GM18498 (cell line): ENCODE measurements at regions not wholly inside any gene's neighbourhood (a gene's known extent, or its start where the extent isn't known, plus 50 kb on each side); places are given as distances from the start of the nearest gene placed in this dataset.
"Not testable (repeated sequence)": the region's sequence is repeated elsewhere in the genome, so short reads cannot be mapped to it uniquely, and the experiment has no call there.

ENCODE experiments used
- ATAC-seq: cut with Tn5 transposase; IDR thresholded peaks from one replicate; pipeline ENCODE4 v1.9.1; 2021; ENCODE audit warnings: mild to moderate bottlenecking, moderate library complexity; ENCODE audit not compliant: unreplicated experiment

DNA sequence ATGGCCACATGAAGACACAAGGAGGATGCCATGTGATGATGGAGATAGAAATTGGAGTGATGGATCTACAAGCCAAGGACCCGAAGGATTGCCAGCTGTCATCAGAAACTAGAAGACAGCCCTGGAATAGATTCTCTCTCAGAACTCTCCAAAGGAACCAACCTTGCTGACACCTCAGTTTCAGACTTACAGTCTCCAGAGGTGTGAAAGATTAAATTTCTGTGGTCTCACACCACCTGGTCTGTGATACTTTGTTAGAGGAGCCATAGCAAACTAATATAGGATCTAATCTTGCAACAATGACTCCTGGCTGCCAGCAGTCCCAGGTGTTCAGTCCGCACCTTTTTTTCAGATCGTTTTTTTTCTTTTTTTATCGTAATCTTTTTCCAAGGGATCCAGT lies 647.3 kb upstream of the GHITM start:
- peak; percentile 53 for ATAC-seq

- no peak for ATAC-seq
Observed at GRCh38 chr10:83512681-83513080, 626.6 kb upstream of the GHITM start.

DNA sequence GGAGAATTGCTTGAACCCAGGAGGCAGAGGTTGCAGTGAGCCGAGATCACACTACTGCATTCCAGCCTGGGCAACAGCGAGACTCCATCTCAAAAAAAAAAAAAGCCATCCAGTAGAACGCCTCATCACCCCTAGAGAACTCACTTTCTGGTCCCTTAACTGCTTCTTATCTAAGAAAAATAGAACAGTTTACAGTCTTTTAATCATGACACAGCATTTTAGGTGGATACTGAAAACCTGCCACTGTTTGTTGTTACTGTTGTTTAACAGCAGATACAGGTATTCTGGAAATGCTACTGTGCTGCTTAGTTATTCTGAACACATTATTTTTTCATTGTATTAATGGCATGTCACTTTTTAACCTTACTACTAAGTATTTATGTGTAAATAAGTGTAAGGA lies 624.3 kb upstream of the GHITM start:
- ATAC-seq: no peak

GRCh38 chr10:83516788-83517187 lies 622.5 kb upstream of the GHITM start:
- ATAC-seq: no peak

- ATAC-seq: no peak
Observed at GRCh38 chr10:83517456-83517855, 621.9 kb upstream of the GHITM start.

- ATAC-seq: no peak
Observed at GRCh38 chr10:83518779-83519178, 620.5 kb upstream of the GHITM start.

DNA sequence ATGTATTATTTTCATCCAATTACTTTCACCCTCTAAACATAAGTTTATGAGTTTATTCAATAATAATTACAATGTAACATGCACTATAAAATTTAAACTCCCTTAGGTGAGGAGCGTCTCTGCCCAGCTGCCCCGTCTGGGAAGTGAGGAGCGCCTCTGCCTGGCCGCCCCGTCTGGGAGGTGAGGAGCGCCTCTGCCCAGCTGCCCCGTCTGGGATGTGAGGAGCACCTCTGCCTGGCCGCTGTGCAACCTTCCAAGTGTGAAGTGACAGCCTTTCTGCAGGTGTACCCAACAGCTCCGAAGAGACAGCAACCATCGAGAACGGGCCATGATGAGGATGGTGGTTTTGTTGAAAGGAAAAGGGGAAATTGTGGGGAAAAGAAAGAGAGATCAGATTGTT lies 618.9 kb upstream of the GHITM start:
- ATAC-seq: not testable (repeated sequence)

DNA sequence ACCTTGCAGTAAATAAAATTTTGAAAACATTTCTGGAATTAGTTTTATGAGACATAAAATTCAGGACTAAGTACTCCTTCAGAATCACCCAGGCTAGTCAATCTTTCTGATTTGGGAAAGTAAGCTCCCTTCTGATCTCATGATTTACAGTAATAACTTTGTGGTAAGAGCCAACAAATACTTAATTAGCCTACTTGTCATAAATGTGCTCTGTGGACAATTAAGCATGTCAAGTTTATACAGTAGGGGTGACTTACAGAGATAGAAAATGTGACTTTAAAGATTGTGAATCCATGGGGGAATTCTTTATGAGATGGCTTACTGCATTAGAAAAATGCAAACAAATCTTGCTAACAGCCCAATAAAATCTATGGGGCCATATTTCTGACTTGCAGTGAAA lies 616.9 kb upstream of the GHITM start:
- ATAC-seq: no peak

DNA sequence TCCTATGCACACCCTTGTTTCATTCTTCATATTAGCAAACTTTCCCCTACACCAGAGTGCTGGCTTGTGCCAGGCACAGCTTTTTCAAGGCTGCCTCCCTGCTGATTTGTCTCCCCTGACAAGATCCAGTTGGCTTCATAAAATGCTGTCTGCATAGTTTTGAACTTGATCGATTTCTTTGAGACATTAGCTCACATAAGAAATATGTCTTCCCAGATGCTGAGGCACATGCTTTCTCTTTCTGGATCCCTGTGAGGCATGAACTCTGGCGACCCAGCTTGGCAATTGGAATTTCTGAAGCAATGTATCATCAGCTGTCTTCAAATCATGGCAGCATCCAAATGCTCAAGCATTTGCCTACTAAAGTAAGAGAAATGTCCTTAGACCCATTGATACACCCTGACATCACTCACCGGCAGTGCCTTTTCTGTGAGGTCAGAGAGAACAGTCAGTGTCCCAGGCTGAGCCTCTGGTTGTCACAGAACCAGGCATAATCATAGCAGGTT lies 616.4 kb upstream of the GHITM start:
- no peak for ATAC-seq

- ATAC-seq: no peak
Observed at GRCh38 chr10:83527934-83528333, 611.4 kb upstream of the GHITM start.

DNA sequence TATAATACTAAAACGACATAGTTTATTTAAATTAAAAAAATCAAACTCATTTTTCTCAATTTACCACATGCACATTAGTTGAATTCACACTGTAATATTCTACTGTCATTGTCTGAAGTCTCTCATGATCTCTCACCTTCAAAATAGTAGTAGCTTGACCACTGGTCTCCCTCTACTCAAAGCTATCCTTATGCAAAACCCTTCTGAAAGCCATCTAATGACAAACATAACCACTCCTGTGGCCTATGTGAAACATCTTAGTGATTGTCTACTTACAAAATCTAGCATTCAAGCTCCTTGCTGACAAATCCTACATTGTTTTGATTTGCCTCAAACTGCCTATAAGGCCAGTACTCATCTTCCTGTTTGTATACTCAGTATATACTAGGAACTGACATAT lies 606.0 kb upstream of the GHITM start:
- peak; percentile 92 for ATAC-seq

- no peak for ATAC-seq
Observed at GRCh38 chr10:83536426-83536825, 602.9 kb upstream of the GHITM start.

DNA sequence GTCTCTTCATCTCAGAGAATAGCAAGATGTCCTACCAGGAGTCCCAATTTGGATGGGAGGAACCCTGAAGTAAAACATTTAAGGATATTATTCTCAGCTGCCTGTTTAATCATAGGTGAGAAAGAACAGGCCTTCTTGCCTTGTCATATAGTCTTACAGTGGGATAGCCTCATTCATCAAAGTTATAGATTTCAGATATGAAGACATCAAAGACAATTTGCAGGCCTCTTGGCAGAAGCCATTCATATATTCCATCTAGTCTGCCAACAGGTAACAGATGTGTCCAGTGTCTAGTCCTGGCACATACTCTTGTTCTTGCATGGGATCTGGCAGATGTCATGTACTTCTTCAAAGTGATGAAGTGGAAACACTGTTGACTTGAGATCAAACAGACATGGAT lies 601.3 kb upstream of the GHITM start:
- no peak for ATAC-seq

DNA sequence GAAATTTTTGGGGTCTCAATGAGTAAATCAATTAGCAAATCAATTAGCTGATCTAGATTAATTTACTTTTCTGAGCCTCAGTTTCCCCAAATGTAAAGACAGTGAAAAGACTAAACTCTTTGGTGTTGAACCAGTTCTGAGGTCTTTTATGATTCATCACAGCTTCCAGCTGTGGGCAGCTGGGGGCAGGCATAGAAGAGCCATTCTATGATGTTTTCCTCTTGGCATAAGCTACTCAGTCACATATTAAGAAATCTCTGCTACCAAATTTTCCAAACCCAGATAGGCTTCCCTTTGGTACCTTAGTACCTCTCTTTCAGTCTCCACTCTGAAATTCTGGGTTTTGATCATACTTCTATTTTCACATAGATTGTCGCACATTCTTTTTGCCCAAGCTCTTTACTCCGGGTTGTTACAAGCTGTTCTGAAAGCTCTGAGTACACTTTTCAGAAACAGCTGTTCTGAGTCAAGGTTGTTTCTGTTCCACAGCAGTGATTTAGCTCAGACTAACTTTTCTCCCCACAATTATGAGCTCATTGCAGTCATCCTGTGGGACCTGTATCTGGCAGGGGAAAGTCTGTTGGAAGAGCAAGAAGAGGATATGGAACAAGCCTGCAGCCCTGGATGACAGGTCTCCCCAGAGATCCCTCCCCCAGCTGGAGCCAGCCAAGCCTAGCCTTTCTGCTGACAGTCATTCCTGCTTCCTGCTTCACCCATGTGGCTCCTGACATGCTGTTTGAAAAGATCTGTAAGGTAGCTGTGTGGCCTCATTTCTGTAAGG lies 599.6 kb upstream of the GHITM start:
- ATAC-seq: peak; percentile 51

DNA sequence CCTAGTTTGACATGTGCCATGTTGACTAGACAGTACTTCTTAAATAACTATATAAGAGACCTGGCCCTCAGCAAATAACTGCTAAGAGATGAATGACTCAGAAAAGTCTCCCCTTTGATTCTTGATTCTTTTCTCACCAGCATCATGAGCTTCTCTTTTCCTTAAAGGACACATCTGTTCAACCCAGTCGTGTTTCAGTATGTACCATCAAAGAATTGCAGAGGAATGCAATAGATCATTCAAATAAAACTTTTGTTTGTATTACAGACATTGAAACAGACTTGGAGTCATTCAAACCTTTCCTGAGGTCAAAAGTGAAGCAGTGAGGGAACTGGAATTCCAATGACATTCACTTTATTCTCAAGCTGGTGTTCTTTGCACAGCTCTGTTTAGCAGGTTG lies 598.3 kb upstream of the GHITM start:
- no peak for ATAC-seq

DNA sequence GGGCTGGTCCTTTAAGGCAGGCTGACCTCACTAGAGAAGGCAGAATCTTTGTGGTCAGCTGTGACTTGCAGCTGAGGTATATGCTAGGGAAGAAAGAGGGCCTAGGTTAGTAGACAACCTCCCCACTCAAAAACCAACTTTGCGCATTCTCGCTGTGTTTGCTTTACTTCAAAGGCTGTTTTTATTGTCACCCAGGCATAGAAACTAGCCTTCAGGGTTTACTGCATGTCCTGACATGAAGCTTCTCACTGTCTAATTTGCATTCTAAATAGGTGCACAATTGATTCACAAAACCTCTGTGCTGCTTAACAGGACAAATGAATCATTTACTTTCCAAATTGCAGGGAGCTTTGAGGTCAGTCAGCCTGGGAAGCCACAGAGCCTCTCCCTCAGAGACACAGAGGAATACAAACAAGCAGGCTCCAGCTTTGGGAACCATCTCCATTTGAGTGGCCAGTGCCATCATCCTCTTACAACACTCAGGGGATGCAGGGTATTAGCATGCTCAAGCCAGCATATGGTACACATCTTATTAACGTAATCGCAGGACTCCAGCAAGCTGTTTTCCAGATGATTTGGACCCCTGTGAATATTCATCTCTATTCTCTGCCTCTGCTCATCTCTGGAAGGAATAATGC lies 596.4 kb upstream of the GHITM start:
- peak; percentile 73 for ATAC-seq

DNA sequence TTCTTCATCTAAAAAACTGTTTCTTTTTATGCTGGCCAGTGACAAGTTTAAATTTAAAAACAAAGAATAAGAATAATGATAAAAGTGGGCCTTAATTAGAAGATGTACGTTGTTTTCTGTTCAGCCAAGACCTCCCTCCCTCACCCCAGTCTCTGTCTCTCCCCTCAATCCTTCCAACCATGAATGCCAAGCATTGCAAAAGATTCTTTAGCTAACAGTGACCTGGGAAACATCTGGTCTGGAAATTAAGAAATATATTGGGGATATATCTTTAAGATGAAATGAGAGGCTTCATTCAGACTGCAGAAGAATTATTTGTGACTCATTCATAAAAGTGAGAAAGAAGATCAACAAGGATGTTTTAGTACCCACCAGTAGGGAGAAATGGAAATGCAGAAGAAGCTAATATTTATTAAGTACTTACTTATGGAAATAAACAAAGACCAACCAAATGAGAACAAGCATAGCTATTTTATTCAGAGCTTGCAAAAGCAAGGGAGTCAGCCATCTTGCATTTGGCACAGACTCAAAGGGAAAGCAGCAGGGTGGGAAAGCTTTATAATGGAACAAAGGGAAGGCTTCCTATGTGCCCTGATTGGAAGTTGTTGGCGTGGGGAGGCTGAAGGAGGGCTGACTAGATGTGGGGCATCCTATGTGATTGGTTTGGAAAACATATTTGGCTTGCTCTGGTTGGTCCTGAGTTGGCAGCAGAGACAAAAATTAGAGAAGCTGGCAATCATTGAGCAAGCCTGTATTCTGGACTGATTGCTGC lies 595.4 kb upstream of the GHITM start:
- no peak for ATAC-seq

GRCh38 chr10:83545901-83546391 lies 593.4 kb upstream of the GHITM start:
- no peak for ATAC-seq

DNA sequence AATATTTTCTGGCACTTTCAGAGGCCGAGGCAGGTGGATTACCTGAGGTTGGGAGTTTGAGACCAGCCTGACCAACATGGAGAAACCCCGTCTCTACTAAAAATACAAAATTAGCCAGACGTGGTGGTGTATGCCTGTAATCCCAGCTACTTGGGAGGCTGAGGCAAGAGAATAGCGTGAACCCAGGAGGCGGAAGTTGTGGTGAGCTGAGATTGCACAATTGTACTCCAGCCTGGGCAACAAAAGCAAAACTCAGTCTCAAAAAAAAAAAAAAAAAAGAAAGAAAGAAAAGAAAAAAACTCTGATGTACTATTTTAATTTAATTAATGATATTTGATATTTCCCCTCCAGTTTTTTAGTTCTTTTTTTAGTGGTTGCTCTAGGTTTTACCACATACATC lies 588.1 kb upstream of the GHITM start:
- not testable (repeated sequence) for ATAC-seq

GRCh38 chr10:83553366-83553765 lies 585.9 kb upstream of the GHITM start:
- ATAC-seq: no peak

DNA sequence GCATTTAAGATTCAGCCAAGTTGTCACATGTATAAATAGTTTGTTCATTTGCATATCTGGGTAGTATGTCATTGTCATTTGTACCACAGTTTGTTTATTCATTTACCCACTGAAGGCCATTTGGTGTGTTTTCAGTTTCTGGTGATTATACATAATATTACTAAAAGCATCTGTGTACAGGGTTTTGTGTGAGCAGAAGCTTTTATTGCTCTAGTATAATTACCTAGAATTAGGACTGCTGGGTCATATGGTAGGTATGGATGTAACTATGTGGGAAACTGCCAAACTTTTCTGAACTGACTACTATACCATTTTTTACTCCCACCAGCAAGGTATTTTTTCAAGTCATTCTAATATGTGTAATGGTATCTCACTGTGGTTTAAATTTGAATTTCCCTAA lies 584.0 kb upstream of the GHITM start:
- ATAC-seq: peak; percentile 84

- ATAC-seq: no peak
Observed at GRCh38 chr10:83562381-83562780, 576.9 kb upstream of the GHITM start.
